ENCODE measurements at regions not wholly inside any gene's neighbourhood (a gene's known extent, or its start where the extent isn't known, plus 50 kb on each side); places are given as distances from the start of the nearest gene placed in this dataset.

- Histone ChIP-seq H3K27ac (ENCODE audit: low read depth in 2 of 2, low read length in 1 of 2) (no peak overlapping the region), H3K36me3 (ENCODE audit: control insufficient read depth in 2 of 2, insufficient read depth in 2 of 2, low read length in 1 of 2) (no peaks in the 10 kb centered on the region), H3K4me1 (ENCODE audit: control insufficient read depth in 2 of 2, insufficient read depth in 2 of 2, low read length in 1 of 2) (no peaks in the 10 kb centered on the region), H3K9me3 (ENCODE audit: control insufficient read depth in 2 of 2, insufficient read depth in 1 of 2, low read depth in 1 of 2, low read length in 1 of 2) (peaks cover 0 to 3% of the 10 kb centered on the region in 2 donors), H3K27me3 (ENCODE audit: control insufficient read depth in 1 of 2, insufficient read depth in 2 of 2, low read length in 2 of 2) (no peaks in the 10 kb centered on the region), H3K4me3 (ENCODE audit: low read depth in 1 of 2, low read length in 2 of 2) (no peak overlapping the region)
- WGBS, 2 donors = 80 to 83% methylated on average over 3 of the region's 3 CpGs
Measured at GRCh38 chr9:102550886-102551285, 444.2 kb upstream of the CYLC2 start.

- Histone ChIP-seq H3K36me3 (ENCODE audit: control insufficient read depth in 2 of 2, insufficient read depth in 2 of 2, low read length in 1 of 2) (no peaks in the 10 kb centered on the region), H3K27ac (ENCODE audit: low read depth in 2 of 2, low read length in 1 of 2) (no peak overlapping the region), H3K27me3 (ENCODE audit: control insufficient read depth in 1 of 2, insufficient read depth in 2 of 2, low read length in 2 of 2) (no peaks in the 10 kb centered on the region), H3K9me3 (ENCODE audit: control insufficient read depth in 2 of 2, insufficient read depth in 1 of 2, low read depth in 1 of 2, low read length in 1 of 2) (peaks cover 0 to 3% of the 10 kb centered on the region in 2 donors), H3K4me3 (ENCODE audit: low read depth in 1 of 2, low read length in 2 of 2) (no peak overlapping the region), H3K4me1 (ENCODE audit: control insufficient read depth in 2 of 2, insufficient read depth in 2 of 2, low read length in 1 of 2) (no peaks in the 10 kb centered on the region)
Measured at GRCh38 chr9:102550266-102550665, 444.9 kb upstream of the CYLC2 start.

- Histone ChIP-seq H3K4me3 (ENCODE audit: low read depth in 1 of 2, low read length in 2 of 2) (no peak overlapping the region), H3K9me3 (ENCODE audit: control insufficient read depth in 2 of 2, insufficient read depth in 1 of 2, low read depth in 1 of 2, low read length in 1 of 2) (peaks cover 0 to 2% of the 10 kb centered on the region in 2 donors), H3K27me3 (ENCODE audit: control insufficient read depth in 1 of 2, insufficient read depth in 2 of 2, low read length in 2 of 2) (no peaks in the 10 kb centered on the region), H3K4me1 (ENCODE audit: control insufficient read depth in 2 of 2, insufficient read depth in 2 of 2, low read length in 1 of 2) (no peaks in the 10 kb centered on the region), H3K27ac (ENCODE audit: low read depth in 2 of 2, low read length in 1 of 2) (no peak overlapping the region), H3K36me3 (ENCODE audit: control insufficient read depth in 2 of 2, insufficient read depth in 2 of 2, low read length in 1 of 2) (no peaks in the 10 kb centered on the region)
- 66 to 84% methylated on average over 2 of the region's 2 CpGs for WGBS, 2 donors
Measured at GRCh38 chr9:102534031-102534430, 461.1 kb upstream of the CYLC2 start.

- 29 to 36% methylated on average over 3 of the region's 3 CpGs for WGBS, 2 donors
- Histone ChIP-seq H3K9me3 (ENCODE audit: control insufficient read depth in 2 of 2, insufficient read depth in 1 of 2, low read depth in 1 of 2, low read length in 1 of 2) (no peaks in the 10 kb centered on the region), H3K27me3 (ENCODE audit: control insufficient read depth in 1 of 2, insufficient read depth in 2 of 2, low read length in 2 of 2) (no peaks in the 10 kb centered on the region), H3K36me3 (ENCODE audit: control insufficient read depth in 2 of 2, insufficient read depth in 2 of 2, low read length in 1 of 2) (no peaks in the 10 kb centered on the region), H3K4me3 (ENCODE audit: low read depth in 1 of 2, low read length in 2 of 2) (no peak overlapping the region), H3K4me1 (ENCODE audit: control insufficient read depth in 2 of 2, insufficient read depth in 2 of 2, low read length in 1 of 2) (no peaks in the 10 kb centered on the region), H3K27ac (ENCODE audit: low read depth in 2 of 2, low read length in 1 of 2) (no peak overlapping the region)
Measured at GRCh38 chr9:102521097-102521755, 473.9 kb upstream of the CYLC2 start.

GRCh38 chr9:102519423-102519822 is 475.7 kb upstream of the CYLC2 start:
- no peaks in the 10 kb centered on the region for H3K27me3 ChIP-seq (ENCODE audit: control insufficient read depth in 1 of 2, insufficient read depth in 2 of 2, low read length in 2 of 2)
- H3K4me3 ChIP-seq (ENCODE audit: low read depth in 1 of 2, low read length in 2 of 2) = no peak overlapping the region
- H3K9me3 ChIP-seq (ENCODE audit: control insufficient read depth in 2 of 2, insufficient read depth in 1 of 2, low read depth in 1 of 2, low read length in 1 of 2) = no peaks in the 10 kb centered on the region
- no peaks in the 10 kb centered on the region for H3K36me3 ChIP-seq (ENCODE audit: control insufficient read depth in 2 of 2, insufficient read depth in 2 of 2, low read length in 1 of 2)
- H3K4me1 ChIP-seq (ENCODE audit: control insufficient read depth in 2 of 2, insufficient read depth in 2 of 2, low read length in 1 of 2) = no peaks in the 10 kb centered on the region
- WGBS, 2 donors = 78 to 84% methylated on average over 5 of the region's 5 CpGs
- no peak overlapping the region for H3K27ac ChIP-seq (ENCODE audit: low read depth in 2 of 2, low read length in 1 of 2)

- Histone ChIP-seq H3K27ac (ENCODE audit: low read depth in 2 of 2, low read length in 1 of 2) (no peak overlapping the region), H3K9me3 (ENCODE audit: control insufficient read depth in 2 of 2, insufficient read depth in 1 of 2, low read depth in 1 of 2, low read length in 1 of 2) (no peaks in the 10 kb centered on the region), H3K27me3 (ENCODE audit: control insufficient read depth in 1 of 2, insufficient read depth in 2 of 2, low read length in 2 of 2) (no peaks in the 10 kb centered on the region), H3K4me3 (ENCODE audit: low read depth in 1 of 2, low read length in 2 of 2) (no peak overlapping the region), H3K36me3 (ENCODE audit: control insufficient read depth in 2 of 2, insufficient read depth in 2 of 2, low read length in 1 of 2) (no peaks in the 10 kb centered on the region), H3K4me1 (ENCODE audit: control insufficient read depth in 2 of 2, insufficient read depth in 2 of 2, low read length in 1 of 2) (no peaks in the 10 kb centered on the region)
- WGBS, 2 donors = 31 to 38% methylated on average over 5 of the region's 5 CpGs
Measured at GRCh38 chr9:102518324-102518723, 476.8 kb upstream of the CYLC2 start.

GRCh38 chr9:102514541-102514940 is 480.6 kb upstream of the CYLC2 start:
- H3K4me1 ChIP-seq (ENCODE audit: control insufficient read depth in 2 of 2, insufficient read depth in 2 of 2, low read length in 1 of 2) = no peaks in the 10 kb centered on the region

GRCh38 chr9:102507044-102507687 is 488.0 kb upstream of the CYLC2 start:
- H3K36me3 ChIP-seq (ENCODE audit: control insufficient read depth in 2 of 2, insufficient read depth in 2 of 2, low read length in 1 of 2) = no peaks in the 10 kb centered on the region
- no peak overlapping the region for H3K27ac ChIP-seq (ENCODE audit: low read depth in 2 of 2, low read length in 1 of 2)
- no peaks in the 10 kb centered on the region for H3K27me3 ChIP-seq (ENCODE audit: control insufficient read depth in 1 of 2, insufficient read depth in 2 of 2, low read length in 2 of 2)
- no peak overlapping the region for H3K4me3 ChIP-seq (ENCODE audit: low read depth in 1 of 2, low read length in 2 of 2)
- H3K4me1 ChIP-seq (ENCODE audit: control insufficient read depth in 2 of 2, insufficient read depth in 2 of 2, low read length in 1 of 2) = no peaks in the 10 kb centered on the region
- WGBS, 2 donors = 57 to 60% methylated on average over 2 of the region's 2 CpGs
- peaks cover 0 to 2% of the 10 kb centered on the region in 2 donors for H3K9me3 ChIP-seq (ENCODE audit: control insufficient read depth in 2 of 2, insufficient read depth in 1 of 2, low read depth in 1 of 2, low read length in 1 of 2)

More at GRCh38 chr9:102514541-102514940, 480.6 kb upstream of the CYLC2 start:
- Histone ChIP-seq H3K27me3 (ENCODE audit: control insufficient read depth in 1 of 2, insufficient read depth in 2 of 2, low read length in 2 of 2) (no peaks in the 10 kb centered on the region), H3K4me3 (ENCODE audit: low read depth in 1 of 2, low read length in 2 of 2) (no peak overlapping the region), H3K36me3 (ENCODE audit: control insufficient read depth in 2 of 2, insufficient read depth in 2 of 2, low read length in 1 of 2) (no peaks in the 10 kb centered on the region), H3K27ac (ENCODE audit: low read depth in 2 of 2, low read length in 1 of 2) (no peak overlapping the region), H3K9me3 (ENCODE audit: control insufficient read depth in 2 of 2, insufficient read depth in 1 of 2, low read depth in 1 of 2, low read length in 1 of 2) (no peaks in the 10 kb centered on the region)
- 73 to 76% methylated on average over 9 of the region's 9 CpGs for WGBS, 2 donors

GRCh38 chr9:102506406-102506805 is 488.7 kb upstream of the CYLC2 start:
- no peaks in the 10 kb centered on the region for H3K27me3 ChIP-seq (ENCODE audit: control insufficient read depth in 1 of 2, insufficient read depth in 2 of 2, low read length in 2 of 2)
- no peaks in the 10 kb centered on the region for H3K36me3 ChIP-seq (ENCODE audit: control insufficient read depth in 2 of 2, insufficient read depth in 2 of 2, low read length in 1 of 2)
- peaks cover 0 to 2% of the 10 kb centered on the region in 2 donors for H3K9me3 ChIP-seq (ENCODE audit: control insufficient read depth in 2 of 2, insufficient read depth in 1 of 2, low read depth in 1 of 2, low read length in 1 of 2)
- H3K27ac ChIP-seq (ENCODE audit: low read depth in 2 of 2, low read length in 1 of 2) = no peak overlapping the region
- H3K4me3 ChIP-seq (ENCODE audit: low read depth in 1 of 2, low read length in 2 of 2) = no peak overlapping the region
- no peaks in the 10 kb centered on the region for H3K4me1 ChIP-seq (ENCODE audit: control insufficient read depth in 2 of 2, insufficient read depth in 2 of 2, low read length in 1 of 2)
- 21 to 29% methylated on average over 1 of the region's 1 CpG for WGBS, 2 donors

GRCh38 chr9:102499468-102499867 is 495.7 kb upstream of the CYLC2 start:
- H3K27me3 ChIP-seq (ENCODE audit: control insufficient read depth in 1 of 2, insufficient read depth in 2 of 2, low read length in 2 of 2) = no peaks in the 10 kb centered on the region
- peaks cover 0 to 5% of the 10 kb centered on the region in 2 donors for H3K9me3 ChIP-seq (ENCODE audit: control insufficient read depth in 2 of 2, insufficient read depth in 1 of 2, low read depth in 1 of 2, low read length in 1 of 2)
- no peaks in the 10 kb centered on the region for H3K36me3 ChIP-seq (ENCODE audit: control insufficient read depth in 2 of 2, insufficient read depth in 2 of 2, low read length in 1 of 2)
- 48 to 52% methylated on average over 1 of the region's 1 CpG for WGBS, 2 donors
- no peak overlapping the region for H3K4me3 ChIP-seq (ENCODE audit: low read depth in 1 of 2, low read length in 2 of 2)
- no peak overlapping the region for H3K27ac ChIP-seq (ENCODE audit: low read depth in 2 of 2, low read length in 1 of 2)
- H3K4me1 ChIP-seq (ENCODE audit: control insufficient read depth in 2 of 2, insufficient read depth in 2 of 2, low read length in 1 of 2) = no peaks in the 10 kb centered on the region
